HEK293 (cell line): ENCODE measurements at regions not wholly inside any gene's neighbourhood (a gene's known extent, or its start where the extent isn't known, plus 50 kb on each side); places are given as distances from the start of the nearest gene placed in this dataset.

Experiments
- CTCF ChIA-PET: fragments of 350-600 bp; formaldehyde crosslinking; extraction: SDS; loops from one replicate; lab custom pipeline; 2021; ENCODE audit warnings: antibody characterized with exemption; lab: Yijun Ruan, JAX
- POLR2A ChIA-PET: fragments of 300-600 bp; formaldehyde crosslinking; extraction: SDS; loops from one replicate; lab custom pipeline; 2020; ENCODE audit warnings: antibody characterized with exemption, inconsistent platforms; lab: Yijun Ruan, JAX
- H3K27ac ChIP-seq: fragments of 200-500 bp; sonication (Bioruptor generic); 2 replicates; pipeline ENCODE4 v1.5.1; 2014; ENCODE audit warnings: low read depth, low read length, control low read depth, inconsistent platforms; ENCODE audit errors: extremely low read depth
- H3K36me3 ChIP-seq, 2 experiments: fragments of 200-500 bp in 1 of 2; sonication (Bioruptor generic) in 1 of 2; 1 replicate in 1 of 2; 2 replicates in 1 of 2; pipeline ENCODE4 v1.5.1; 2014 to 2017; ENCODE audit warnings: inconsistent platforms in 2 of 2, low read length in 2 of 2; ENCODE audit not compliant: control insufficient read depth in 2 of 2, insufficient read depth in 1 of 2
- H3K4me1 ChIP-seq: fragments of 200-500 bp; sonication (Bioruptor generic); 2 replicates; pipeline ENCODE4 v1.5.1; 2014; ENCODE audit warnings: mild to moderate bottlenecking, low read length, inconsistent platforms; ENCODE audit not compliant: control insufficient read depth, insufficient read depth
- H3K4me3 ChIP-seq: 2 replicates; pipeline ENCODE4 v1.5.1; 2011; ENCODE audit warnings: low read depth, mild to moderate bottlenecking, control low read depth, low read length, moderate library complexity
- H3K9me3 ChIP-seq: fragments of 200-500 bp; sonication (Bioruptor generic); 2 replicates; pipeline ENCODE4 v1.5.1; 2014; ENCODE audit warnings: low read depth, low read length, inconsistent platforms; ENCODE audit not compliant: control insufficient read depth, insufficient read depth
- BCL11B ChIP-seq: fragments of 450-650 bp; formaldehyde crosslinking; IDR thresholded peaks from 2 replicates; pipeline ENCODE4 v1.5.1; 2016; ENCODE audit warnings: low read depth, missing biosample characterization, missing genetic modification characterization
- GFI1B ChIP-seq: fragments of 450-650 bp; formaldehyde crosslinking; IDR thresholded peaks from 2 replicates; pipeline ENCODE4 v1.5.1; 2016; ENCODE audit warnings: missing biosample characterization, missing genetic modification characterization
- HIC1 ChIP-seq: fragments of 450-650 bp; formaldehyde crosslinking; IDR thresholded peaks from 2 replicates; pipeline ENCODE4 v1.5.1; 2016; ENCODE audit warnings: missing biosample characterization, missing genetic modification characterization
- KLF1 ChIP-seq: fragments of 450-650 bp; formaldehyde crosslinking; IDR thresholded peaks from 2 replicates; pipeline ENCODE4 v1.5.1; 2016; ENCODE audit warnings: missing biosample characterization, missing genetic modification characterization
- KLF16 ChIP-seq: fragments of 450-650 bp; formaldehyde crosslinking; IDR thresholded peaks from 2 replicates; pipeline ENCODE4 v1.5.1; 2017; ENCODE audit warnings: missing biosample characterization, missing genetic modification characterization
- OSR2 ChIP-seq: fragments of 450-650 bp; formaldehyde crosslinking; IDR thresholded peaks from 2 replicates; pipeline ENCODE4 v1.5.1; 2016; ENCODE audit warnings: missing biosample characterization, missing genetic modification characterization
- PBX3 ChIP-seq: sonication (generic); formaldehyde crosslinking; IDR thresholded peaks from 2 replicates; pipeline ENCODE4 v1.8.1; 2022; ENCODE audit warnings: mild to moderate bottlenecking, moderate library complexity, missing genetic modification reagents
- SETDB1 ChIP-seq: IDR thresholded peaks from one replicate; pipeline ENCODE4 v1.6.1; 2017; ENCODE audit warnings: mild to moderate bottlenecking, low read length, moderate library complexity, mixed read lengths; ENCODE audit not compliant: insufficient read length
- ZBTB21 ChIP-seq: fragments of 450-650 bp; formaldehyde crosslinking; IDR thresholded peaks from 2 replicates; pipeline ENCODE4 v1.5.1; 2017; ENCODE audit warnings: missing biosample characterization, missing genetic modification characterization
- ZBTB26 ChIP-seq: fragments of 450-650 bp; formaldehyde crosslinking; optimal IDR thresholded peaks from 2 replicates; pipeline ENCODE3; 2016; ENCODE audit warnings: missing biosample characterization, mild to moderate bottlenecking, missing genetic modification characterization
- ZBTB48 ChIP-seq: fragments of 450-650 bp; formaldehyde crosslinking; IDR thresholded peaks from 2 replicates; pipeline ENCODE4 v1.5.1; 2016; ENCODE audit warnings: missing biosample characterization, missing genetic modification characterization
- ZEB2 ChIP-seq: fragments of 450-650 bp; formaldehyde crosslinking; IDR thresholded peaks from 2 replicates; pipeline ENCODE4 v1.5.1; 2016; ENCODE audit warnings: missing biosample characterization, missing genetic modification characterization
- ZFP41 ChIP-seq: fragments of 450-650 bp; formaldehyde crosslinking; IDR thresholded peaks from 2 replicates; pipeline ENCODE4 v1.5.1; 2016; ENCODE audit warnings: missing biosample characterization, missing genetic modification characterization, borderline replicate concordance
- ZNF146 ChIP-seq: fragments of 450-650 bp; formaldehyde crosslinking; IDR thresholded peaks from 2 replicates; pipeline ENCODE4 v1.5.1; 2016; ENCODE audit warnings: missing biosample characterization, missing genetic modification characterization
- ZNF155 ChIP-seq: fragments of 450-650 bp; formaldehyde crosslinking; IDR thresholded peaks from 2 replicates; pipeline ENCODE4 v1.5.1; 2016; ENCODE audit warnings: missing biosample characterization, missing genetic modification characterization
- ZNF202 ChIP-seq: fragments of 450-650 bp; formaldehyde crosslinking; IDR thresholded peaks from 2 replicates; pipeline ENCODE4 v1.5.1; 2016; ENCODE audit warnings: missing biosample characterization, missing genetic modification characterization, borderline replicate concordance
- ZNF26 ChIP-seq: fragments of 450-650 bp; formaldehyde crosslinking; IDR thresholded peaks from 2 replicates; pipeline ENCODE4 v1.5.1; 2016; ENCODE audit warnings: missing biosample characterization, missing genetic modification characterization
- ZNF354C ChIP-seq: fragments of 450-650 bp; formaldehyde crosslinking; IDR thresholded peaks from 2 replicates; pipeline ENCODE4 v1.5.1; 2016; ENCODE audit warnings: missing biosample characterization, missing genetic modification characterization, low read depth, borderline replicate concordance
- ZNF521 ChIP-seq: fragments of 450-650 bp; formaldehyde crosslinking; IDR thresholded peaks from 2 replicates; pipeline ENCODE4 v1.5.1; 2017; ENCODE audit warnings: missing biosample characterization, mild to moderate bottlenecking, missing genetic modification characterization
- ZNF560 ChIP-seq: fragments of 450-650 bp; formaldehyde crosslinking; IDR thresholded peaks from 2 replicates; pipeline ENCODE4 v1.5.1; 2017; ENCODE audit warnings: missing biosample characterization, missing genetic modification characterization, borderline replicate concordance
- ZNF580 ChIP-seq: fragments of 450-650 bp; formaldehyde crosslinking; IDR thresholded peaks from 2 replicates; pipeline ENCODE4 v1.5.1; 2016; ENCODE audit warnings: missing biosample characterization, missing genetic modification characterization
- ZNF629 ChIP-seq: fragments of 450-650 bp; formaldehyde crosslinking; IDR thresholded peaks from 2 replicates; pipeline ENCODE4 v1.5.1; 2017; ENCODE audit warnings: missing biosample characterization, missing genetic modification characterization

- TF ChIP-seq ZEB2 (tag by site-specific recombination) (no peak), KLF16 (no peak), ZNF521 (tag by site-specific recombination) (no peak), SETDB1 (no peak), ZNF354C (no peak), GFI1B (tag by site-specific recombination) (no peak), ZBTB21 (no peak), ZBTB26 (no peak), OSR2 (tag by site-specific recombination) (no peak)
Measured at GRCh38 chr3:5766848-5767247, 579.3 kb downstream of the EDEM1 start (continued).

- Histone ChIP-seq H3K4me1 (no peaks in the 10 kb centered on the region), H3K36me3 (no peaks in the 10 kb centered on the region), H3K4me3 (no peak overlapping the region), H3K27ac (no peak overlapping the region), H3K9me3 (no peaks in the 10 kb centered on the region)
- ChIA-PET CTCF (interaction anchor here (0.6 kb wide), 1 partner anchor 238 kb away, joined by 3 read pairs; no protein-coding TSS in a partner anchor), POLR2A (no interaction called here)
- TF ChIP-seq ZNF155 (tag by site-specific recombination) (no peak), ZNF202 (tag by site-specific recombination) (no peak), ZBTB48 (tag by site-specific recombination) (no peak), PBX3 (no peak), HIC1 (tag by site-specific recombination) (no peak), ZNF629 (no peak), ZNF26 (tag by site-specific recombination) (no peak), ZFP41 (tag by site-specific recombination) (no peak), KLF1 (tag by site-specific recombination) (no peak), ZNF146 (tag by site-specific recombination) (no peak), ZNF560 (tag by site-specific recombination) (no peak), BCL11B (tag by site-specific recombination) (no peak), ZNF580 (tag by site-specific recombination) (no peak)
Measured at GRCh38 chr3:5767304-5767703, 579.8 kb downstream of the EDEM1 start.
